GM12872 (cell line): ENCODE measurements at regions not wholly inside any gene's neighbourhood (a gene's known extent, or its start where the extent isn't known, plus 50 kb on each side); places are given as distances from the start of the nearest gene placed in this dataset.

ENCODE experiments used
- CTCF ChIP-seq: IDR thresholded peaks from 3 replicates; pipeline ENCODE4 v1.5.1; 2011; ENCODE audit warnings: low read depth, mild to moderate bottlenecking, low read length, moderate library complexity; ENCODE audit not compliant: insufficient read depth

GRCh38 chr11:134973801-134974200 lies 561.8 kb upstream of the B3GAT1 start:
- TF ChIP-seq CTCF: no peak

- no peak for TF ChIP-seq CTCF
Observed at GRCh38 chr11:134971381-134971780, 559.3 kb upstream of the B3GAT1 start.

GRCh38 chr11:134967746-134968145 lies 555.7 kb upstream of the B3GAT1 start:
- TF ChIP-seq CTCF: no peak

- no peak for TF ChIP-seq CTCF
Observed at GRCh38 chr11:134958870-134959269, 546.8 kb upstream of the B3GAT1 start.

GRCh38 chr11:134958336-134958640 lies 546.2 kb upstream of the B3GAT1 start:
- no peak for TF ChIP-seq CTCF

GRCh38 chr11:134957540-134958335 lies 545.7 kb upstream of the B3GAT1 start:
- TF ChIP-seq CTCF: no peak

- no peak for TF ChIP-seq CTCF
Observed at GRCh38 chr11:134956450-134957210, 544.6 kb upstream of the B3GAT1 start.
